ENCODE measurements at regions not wholly inside any gene's neighbourhood (a gene's known extent, or its start where the extent isn't known, plus 50 kb on each side); places are given as distances from the start of the nearest gene placed in this dataset.
A peak's percentile ranks its signal among the peaks of the same experiment; 100 is the strongest.

DNA sequence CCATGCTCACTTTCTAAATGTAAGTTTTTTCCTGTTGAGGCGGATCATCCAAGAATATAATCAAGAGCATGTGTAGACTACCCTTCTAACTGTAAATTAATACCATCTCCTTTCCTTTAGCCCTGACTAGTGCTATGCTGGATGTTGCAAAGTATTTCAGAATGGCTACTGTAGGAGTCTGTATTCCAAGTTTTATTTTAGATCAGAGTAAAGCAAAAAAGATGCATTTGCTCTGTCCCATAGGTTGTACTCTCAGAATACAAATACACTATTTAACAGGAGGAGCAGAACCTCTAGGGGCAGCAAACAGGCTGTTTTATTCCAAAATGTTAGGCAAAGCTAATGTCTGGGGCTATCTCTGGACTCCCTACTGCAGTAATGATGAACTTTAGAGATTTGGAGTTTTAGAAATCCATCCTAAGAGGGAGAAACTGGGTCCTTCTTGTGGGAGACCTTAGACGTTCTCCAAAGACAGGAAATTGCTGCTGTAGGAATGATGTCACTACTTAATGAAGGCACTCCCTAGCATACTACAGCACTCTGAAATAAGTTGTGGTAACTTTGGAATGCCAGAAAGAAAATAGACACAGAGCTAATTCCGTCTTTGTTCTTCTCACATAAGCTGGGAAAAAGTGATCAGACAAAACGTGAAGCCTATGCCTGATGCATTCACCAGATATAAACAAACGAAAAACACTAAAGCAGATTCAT is 392.4 kb upstream of the HS3ST5 start:
- no peaks in the 10 kb centered on the region for H3K4me1 ChIP-seq (replicated peaks in 1 of 4; ENCODE audit: control insufficient read depth in 3 of 4, insufficient read depth in 4 of 4, low read length in 3 of 4)
- H3K18ac ChIP-seq (ENCODE audit: extremely low read depth, low read length) = no peak overlapping the region
- no peaks in the 10 kb centered on the region for H3K79me1 ChIP-seq (ENCODE audit: low read depth, low read length)
- no peaks in the 10 kb centered on the region for H3K79me2 ChIP-seq (ENCODE audit: control insufficient read depth in 1 of 2, insufficient read depth in 2 of 2, low read length in 2 of 2)
- TF ChIP-seq NRF1 (IDR thresholded peaks at IDR 0.05; ENCODE audit: low read depth, low read length) (no peak), TEAD4 (IDR thresholded peaks at IDR 0.05; ENCODE audit: low read depth, low read length) (no peak), KDM4A (IDR thresholded peaks at IDR 0.05; ENCODE audit: low read depth, low read length, severe bottlenecking) (no peak), RFX5 (IDR thresholded peaks at IDR 0.05; ENCODE audit: borderline replicate concordance, low read depth, low read length) (no peak), RXRA (IDR thresholded peaks at IDR 0.05; ENCODE audit: insufficient read depth, low read depth, low read length) (no peak), GABPA (IDR thresholded peaks at IDR 0.05; ENCODE audit: borderline replicate concordance, insufficient read depth, low read length) (no peak), RAD21 (IDR thresholded peaks at IDR 0.05 in 1 of 2, conservative IDR thresholded peaks at IDR 0.05 in 1 of 2; ENCODE audit: low read depth in 2 of 2, low read length in 2 of 2) (0 out of 4 replicates have a peak, but pooled peaks of 1 of the 2 experiments have one; percentile 12), CBX8 (IDR thresholded peaks at IDR 0.05; ENCODE audit: borderline replicate concordance, low read depth, low read length) (no peak), SP4 (IDR thresholded peaks at IDR 0.05; ENCODE audit: low read length) (no peak)
- TF ChIP-seq, protein P1, sequence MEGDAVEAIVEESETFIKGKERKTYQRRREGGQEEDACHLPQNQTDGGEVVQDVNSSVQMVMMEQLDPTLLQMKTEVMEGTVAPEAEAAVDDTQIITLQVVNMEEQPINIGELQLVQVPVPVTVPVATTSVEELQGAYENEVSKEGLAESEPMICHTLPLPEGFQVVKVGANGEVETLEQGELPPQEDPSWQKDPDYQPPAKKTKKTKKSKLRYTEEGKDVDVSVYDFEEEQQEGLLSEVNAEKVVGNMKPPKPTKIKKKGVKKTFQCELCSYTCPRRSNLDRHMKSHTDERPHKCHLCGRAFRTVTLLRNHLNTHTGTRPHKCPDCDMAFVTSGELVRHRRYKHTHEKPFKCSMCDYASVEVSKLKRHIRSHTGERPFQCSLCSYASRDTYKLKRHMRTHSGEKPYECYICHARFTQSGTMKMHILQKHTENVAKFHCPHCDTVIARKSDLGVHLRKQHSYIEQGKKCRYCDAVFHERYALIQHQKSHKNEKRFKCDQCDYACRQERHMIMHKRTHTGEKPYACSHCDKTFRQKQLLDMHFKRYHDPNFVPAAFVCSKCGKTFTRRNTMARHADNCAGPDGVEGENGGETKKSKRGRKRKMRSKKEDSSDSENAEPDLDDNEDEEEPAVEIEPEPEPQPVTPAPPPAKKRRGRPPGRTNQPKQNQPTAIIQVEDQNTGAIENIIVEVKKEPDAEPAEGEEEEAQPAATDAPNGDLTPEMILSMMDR (IDR thresholded peaks at IDR 0.05; ENCODE audit: control extremely low read depth in 1 of 3, insufficient read depth in 1 of 3, low read depth in 1 of 3, low read length in 3 of 3) = peak in 1 of 3 experiments; percentile 12; a peak in 1 of 4 replicates
- no peak overlapping the region for H2BK15ac ChIP-seq (ENCODE audit: low read length)
- WGBS, 2 experiments (ENCODE audit: extremely low coverage in 1 of 2, insufficient coverage in 1 of 2, insufficient read length in 1 of 2, insufficient replicate concordance in 2 of 2, low coverage in 1 of 2, low lambda C conversion rate in 2 of 2, missing lambda C conversion rate in 1 of 2) = 84% methylated on average over 5 of the region's 5 CpGs; no CpG with 5 or more reads in 1 of the 2 experiments
- no peak overlapping the region for H3K4ac ChIP-seq (replicated peaks; ENCODE audit: insufficient read length, low read depth, low read length)
- H2BK5ac ChIP-seq (ENCODE audit: low read depth, low read length) = no peak overlapping the region
- no peaks in the 10 kb centered on the region for H4K20me1 ChIP-seq (replicated peaks in 1 of 2; ENCODE audit: control insufficient read depth in 1 of 2, insufficient read depth in 2 of 2, low read length in 2 of 2)
- no peaks in the 10 kb centered on the region for H3K36me3 ChIP-seq (ENCODE audit: control insufficient read depth in 2 of 4, insufficient read depth in 4 of 4, low read length in 3 of 4)
- H2AFZ ChIP-seq (ENCODE audit: low read length) = no peak overlapping the region
- H3K14ac ChIP-seq (ENCODE audit: insufficient read length) = no peak overlapping the region
- no peak overlapping the region for H3K56ac ChIP-seq (replicated peaks; ENCODE audit: insufficient read length, low read depth, low read length)
- ChIA-PET CTCF (ENCODE audit: partially characterized antibody) (interaction anchor here (0.9 to 3.2 kb wide), 5 partner anchors 13 to 755 kb away, joined by 3 to 10 read pairs (median 3); no protein-coding TSS in a partner anchor), POLR2A (ENCODE audit: partially characterized antibody) (no interaction called here)
- H2BK12ac ChIP-seq (ENCODE audit: low read depth, low read length) = no peak overlapping the region
- H3K9ac ChIP-seq (replicated peaks in 1 of 4; ENCODE audit: extremely low read depth in 1 of 4, low read depth in 3 of 4, low read length in 3 of 4) = no peak overlapping the region
- no peak overlapping the region for H4K91ac ChIP-seq (replicated peaks; ENCODE audit: insufficient read length, low read length)
- no peaks in the 10 kb centered on the region for H3K27me3 ChIP-seq (replicated peaks in 1 of 4; ENCODE audit: control insufficient read depth in 3 of 4, extremely low read depth in 1 of 4, insufficient read depth in 3 of 4, low read length in 3 of 4)
- no peak for FAIRE-seq
- no peaks in the 10 kb centered on the region for H3K23me2 ChIP-seq (ENCODE audit: low read depth, low read length)
- H3K4me3 ChIP-seq (ENCODE audit: extremely low read depth in 1 of 4, insufficient read depth in 2 of 4, low read depth in 3 of 4, low read length in 4 of 4) = no peak overlapping the region
- H3K27ac ChIP-seq (ENCODE audit: low read depth, low read length) = no peak overlapping the region
- H2BK120ac ChIP-seq (replicated peaks; ENCODE audit: low read depth, low read length) = no peak overlapping the region
- no peak overlapping the region for H4K8ac ChIP-seq (ENCODE audit: extremely low read depth, insufficient read depth, low read length)
- H3K9me3 ChIP-seq (ENCODE audit: insufficient read depth in 2 of 2, low read depth in 1 of 2, low read length in 1 of 2) = no peaks in the 10 kb centered on the region
- no peak overlapping the region for H2AK5ac ChIP-seq (ENCODE audit: low read depth, low read length)
- H4K5ac ChIP-seq (ENCODE audit: insufficient read length, low read depth, low read length) = no peak overlapping the region
- H3K23ac ChIP-seq (ENCODE audit: insufficient read length) = no peak overlapping the region
- H3K4me2 ChIP-seq (ENCODE audit: insufficient read depth in 1 of 2, low read depth in 2 of 2, low read length in 2 of 2) = no peak overlapping the region
- no peak overlapping the region for H2BK20ac ChIP-seq (ENCODE audit: low read length)
- no peak for DNase-seq (ENCODE audit: low read depth in 1 of 2, low spot score in 2 of 2)
